ENCODE measurements at regions not wholly inside any gene's neighbourhood (a gene's known extent, or its start where the extent isn't known, plus 50 kb on each side); places are given as distances from the start of the nearest gene placed in this dataset.

- Histone ChIP-seq H3K36me3 (replicated peaks in 1 of 2; ENCODE audit: insufficient read depth in 1 of 2, low read depth in 2 of 2) (no peaks in the 10 kb centered on the region), H3K4me1 (no peaks in the 10 kb centered on the region), H3K9me3 (no peaks in the 10 kb centered on the region), H3K27me3 (no peaks in the 10 kb centered on the region), H3K4me3 (no peak overlapping the region), H3K27ac (no peak overlapping the region)
- ATAC-seq (no peak), DNase-seq (no peak)
- no peak for TF ChIP-seq CTCF (IDR thresholded peaks at IDR 0.05)
- no peak for TF ChIP-seq POLR2A (IDR thresholded peaks at IDR 0.05)
- intact Hi-C loops (cut with DNase I), result no loop called here
- 23 to 32% methylated on average over 2 of the region's 2 CpGs for WGBS, 2 donors
These were observed 768.5 kb downstream of the NXPH1 start for GRCh38 chr7:9201928-9202327.

- TF ChIP-seq POLR2A (IDR thresholded peaks at IDR 0.05) (no peak), CTCF (IDR thresholded peaks at IDR 0.05) (no peak)
- Histone ChIP-seq H3K4me1 (no peaks in the 10 kb centered on the region), H3K9me3 (no peaks in the 10 kb centered on the region), H3K36me3 (replicated peaks in 1 of 2; ENCODE audit: insufficient read depth in 1 of 2, low read depth in 2 of 2) (no peaks in the 10 kb centered on the region), H3K27ac (no peak overlapping the region), H3K27me3 (no peaks in the 10 kb centered on the region), H3K4me3 (no peak overlapping the region)
- DNase-seq (no peak), ATAC-seq (no peak)
- 17 to 32% methylated on average over 1 of the region's 1 CpG for WGBS, 2 donors
- intact Hi-C loops (cut with DNase I), result no loop called here
These were observed 771.2 kb downstream of the NXPH1 start for GRCh38 chr7:9204571-9204970.

GRCh38 chr7:9210114-9210513 lies 776.7 kb downstream of the NXPH1 start:
- intact Hi-C loops (cut with DNase I), result no loop called here
- TF ChIP-seq POLR2A (IDR thresholded peaks at IDR 0.05), result no peak
- no peak for TF ChIP-seq CTCF (IDR thresholded peaks at IDR 0.05)
- H3K9me3 ChIP-seq, result no peaks in the 10 kb centered on the region
- 31 to 37% methylated on average over 3 of the region's 3 CpGs for WGBS, 2 donors
- no peaks in the 10 kb centered on the region for H3K36me3 ChIP-seq (replicated peaks in 1 of 2; ENCODE audit: insufficient read depth in 1 of 2, low read depth in 2 of 2)
- H3K4me3 ChIP-seq, result no peak overlapping the region
- ATAC-seq (no peak), DNase-seq (no peak)
- H3K4me1 ChIP-seq, result no peaks in the 10 kb centered on the region
- H3K27me3 ChIP-seq, result no peaks in the 10 kb centered on the region
- H3K27ac ChIP-seq, result no peak overlapping the region

- DNase-seq (no peak), ATAC-seq (no peak)
- no peaks in the 10 kb centered on the region for H3K36me3 ChIP-seq (replicated peaks in 1 of 2; ENCODE audit: insufficient read depth in 1 of 2, low read depth in 2 of 2)
- H3K4me3 ChIP-seq, result no peak overlapping the region
- intact Hi-C loops (cut with DNase I), result no loop called here
- no peak for TF ChIP-seq POLR2A (IDR thresholded peaks at IDR 0.05)
- TF ChIP-seq CTCF (IDR thresholded peaks at IDR 0.05), result no peak
- 64 to 83% methylated on average over 1 of the region's 1 CpG for WGBS, 2 donors
- no peaks in the 10 kb centered on the region for H3K9me3 ChIP-seq
- no peaks in the 10 kb centered on the region for H3K27me3 ChIP-seq
- H3K27ac ChIP-seq, result no peak overlapping the region
- no peaks in the 10 kb centered on the region for H3K4me1 ChIP-seq
These were observed 783.8 kb downstream of the NXPH1 start for GRCh38 chr7:9217204-9217603.

- Histone ChIP-seq H3K36me3 (replicated peaks in 1 of 2; ENCODE audit: insufficient read depth in 1 of 2, low read depth in 2 of 2) (no peaks in the 10 kb centered on the region), H3K27ac (no peak overlapping the region), H3K27me3 (no peaks in the 10 kb centered on the region), H3K9me3 (no peaks in the 10 kb centered on the region), H3K4me1 (no peaks in the 10 kb centered on the region), H3K4me3 (no peak overlapping the region)
- no peak for TF ChIP-seq POLR2A (IDR thresholded peaks at IDR 0.05)
- no peak for TF ChIP-seq CTCF (IDR thresholded peaks at IDR 0.05)
- DNase-seq (no peak), ATAC-seq (no peak)
- intact Hi-C loops (cut with DNase I), result no loop called here
- 69 to 79% methylated on average over 4 of the region's 4 CpGs for whole genome bisulfite sequencing, 2 donors
These were observed 793.1 kb downstream of the NXPH1 start for GRCh38 chr7:9226500-9226899.
